Gastroesophageal sphincter (tissue), 4 donors: ENCODE measurements at regions not wholly inside any gene's neighbourhood (a gene's known extent, or its start where the extent isn't known, plus 50 kb on each side); places are given as distances from the start of the nearest gene placed in this dataset.

Experiments used
- ATAC-seq: fragments of 150-250 bp; one replicate; pipeline ENCODE4 v1.9.1; 2016; ENCODE audit warnings: mild to moderate bottlenecking, moderate library complexity
- H3K27ac ChIP-seq, 4 donors: fragments of 200-600 bp; sonication (generic) in 3 of 4; 1 replicate in 3 of 4; 2 replicates in 1 of 4; pipeline ENCODE4 v1.5.1; 2016 to 2019
- H3K27me3 ChIP-seq: fragments of 200-600 bp; sonication (generic); one replicate; pipeline ENCODE4 v1.5.1; 2019
- H3K36me3 ChIP-seq, 2 donors: fragments of 200-600 bp; sonication (generic); one replicate each; pipeline ENCODE4 v1.5.1; 2019; ENCODE audit warnings: control low read depth in 1 of 2
- H3K4me1 ChIP-seq, 3 donors: fragments of 200-600 bp; sonication (generic); 1 replicate in 2 of 3; 2 replicates in 1 of 3; pipeline ENCODE4 v1.5.1; 2016 to 2019; ENCODE audit warnings: control low read depth in 2 of 3
- H3K4me3 ChIP-seq, 2 donors: fragments of 200-600 bp; sonication (generic); one replicate each; pipeline ENCODE4 v1.5.1; 2019; ENCODE audit warnings: mild to moderate bottlenecking in 1 of 2, moderate library complexity in 1 of 2
- H3K9me3 ChIP-seq, 3 donors: fragments of 200-600 bp; sonication (generic); one replicate each; pipeline ENCODE4 v1.5.1; 2017 to 2019; ENCODE audit warnings: control low read depth in 2 of 3
- EP300 ChIP-seq: sonication (generic); formaldehyde crosslinking; IDR thresholded peaks from one replicate; pipeline ENCODE4 v1.6.1; 2017; ENCODE audit warnings: antibody characterized with exemption, mild to moderate bottlenecking
- POLR2A ChIP-seq, 2 donors: fragments of 450-650 bp; IDR thresholded peaks; one replicate each; pipeline ENCODE4 v1.6.1; 2017; ENCODE audit warnings: antibody characterized with exemption in 2 of 2, mild to moderate bottlenecking in 2 of 2, moderate library complexity in 1 of 2
- POLR2AphosphoS5 ChIP-seq: sonication (generic); formaldehyde crosslinking; IDR thresholded peaks from one replicate; pipeline ENCODE4 v1.6.1; 2017; ENCODE audit warnings: antibody characterized with exemption
- WGBS, 2 donors: methylation state at CpG; one replicate each; pipeline ENCODE4 v1.1.5; 2018; ENCODE audit warnings: low coverage in 1 of 2; 5-methylcytosine and 5-hydroxymethylcytosine counted together
- TF ChIP-seq, protein P1 (sequence below), 4 experiments: fragments of 200-600 bp in 2 of 4; fragments of 450-650 bp in 2 of 4; sonication (generic) in 1 of 4; IDR thresholded peaks; one replicate each; pipeline ENCODE4 v1.5.1; 2017 to 2019; ENCODE audit warnings: antibody characterized with exemption in 4 of 4, mild to moderate bottlenecking in 2 of 4, moderate library complexity in 2 of 4

DNA sequence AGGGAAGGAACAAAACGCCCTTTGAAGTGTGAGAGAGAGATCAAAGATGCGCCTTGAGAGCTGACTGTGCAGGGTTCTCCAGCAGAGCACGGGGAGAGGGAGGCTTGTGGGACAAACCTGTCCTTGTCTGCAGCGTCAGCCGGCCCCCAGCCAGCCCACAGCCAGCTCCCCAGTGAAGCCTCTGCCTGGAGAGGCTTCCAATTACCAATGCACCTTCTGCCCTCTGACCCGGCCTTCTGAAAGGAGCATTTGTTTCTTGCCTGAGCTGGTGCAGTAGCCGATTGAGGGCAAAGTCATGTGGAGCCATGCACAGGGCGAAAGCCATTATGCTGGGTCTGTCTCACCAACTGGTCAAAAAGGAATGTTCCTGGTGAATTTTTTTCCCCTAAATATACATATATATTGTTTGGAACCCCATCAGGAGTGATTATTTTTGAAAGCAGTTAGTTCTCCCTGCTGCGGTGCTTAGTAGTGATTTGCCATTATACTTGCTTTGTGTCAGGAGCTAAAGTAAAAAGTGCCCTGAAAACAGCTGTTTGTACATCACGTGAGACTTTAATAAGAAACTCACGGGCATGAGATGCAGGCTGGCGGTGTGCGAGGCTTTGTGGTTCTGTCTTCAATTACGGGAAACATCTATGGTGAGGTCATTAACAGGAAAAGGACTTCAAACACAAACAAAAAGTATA lies 268.6 kb downstream of the KLF6 start:
- Histone ChIP-seq H3K36me3 (no peaks in the 10 kb centered on the region), H3K27me3 (no peaks in the 10 kb centered on the region), H3K4me1 (no peaks in the 10 kb centered on the region), H3K9me3 (no peaks in the 10 kb centered on the region), H3K27ac (no peak overlapping the region), H3K4me3 (no peak overlapping the region)
- TF ChIP-seq, protein P1, sequence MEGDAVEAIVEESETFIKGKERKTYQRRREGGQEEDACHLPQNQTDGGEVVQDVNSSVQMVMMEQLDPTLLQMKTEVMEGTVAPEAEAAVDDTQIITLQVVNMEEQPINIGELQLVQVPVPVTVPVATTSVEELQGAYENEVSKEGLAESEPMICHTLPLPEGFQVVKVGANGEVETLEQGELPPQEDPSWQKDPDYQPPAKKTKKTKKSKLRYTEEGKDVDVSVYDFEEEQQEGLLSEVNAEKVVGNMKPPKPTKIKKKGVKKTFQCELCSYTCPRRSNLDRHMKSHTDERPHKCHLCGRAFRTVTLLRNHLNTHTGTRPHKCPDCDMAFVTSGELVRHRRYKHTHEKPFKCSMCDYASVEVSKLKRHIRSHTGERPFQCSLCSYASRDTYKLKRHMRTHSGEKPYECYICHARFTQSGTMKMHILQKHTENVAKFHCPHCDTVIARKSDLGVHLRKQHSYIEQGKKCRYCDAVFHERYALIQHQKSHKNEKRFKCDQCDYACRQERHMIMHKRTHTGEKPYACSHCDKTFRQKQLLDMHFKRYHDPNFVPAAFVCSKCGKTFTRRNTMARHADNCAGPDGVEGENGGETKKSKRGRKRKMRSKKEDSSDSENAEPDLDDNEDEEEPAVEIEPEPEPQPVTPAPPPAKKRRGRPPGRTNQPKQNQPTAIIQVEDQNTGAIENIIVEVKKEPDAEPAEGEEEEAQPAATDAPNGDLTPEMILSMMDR (IDR thresholded peaks at IDR 0.05) = no peak
- TF ChIP-seq EP300 (no peak), POLR2AphosphoS5 (no peak), POLR2A (IDR thresholded peaks at IDR 0.05) (no peak)
- 72 to 76% methylated on average over 9 of the region's 14 CpGs for WGBS, 2 donors
- no peak for ATAC-seq

DNA sequence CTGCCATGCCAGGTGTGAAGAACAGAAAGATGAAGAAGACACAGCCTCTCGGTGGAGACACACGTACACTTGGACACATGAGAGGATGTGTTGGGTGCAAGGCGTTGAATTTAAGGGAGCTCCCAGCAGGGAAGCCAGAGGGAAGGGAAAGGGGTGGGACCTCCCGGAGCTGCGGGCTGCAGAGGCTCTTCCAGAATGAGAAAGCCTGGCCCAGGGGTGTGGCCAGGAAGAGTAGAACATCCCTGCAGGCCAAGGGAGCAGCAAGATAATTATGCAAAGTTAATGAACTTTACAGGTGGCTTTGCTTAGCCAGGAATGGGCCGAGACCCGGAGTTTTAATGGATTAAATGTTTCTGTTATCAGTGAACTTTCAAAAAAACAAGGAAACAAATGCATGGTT lies 270.3 kb downstream of the KLF6 start:
- WGBS, 2 donors = 50 to 72% methylated on average over 2 to 5 of the region's 7 CpGs
- Histone ChIP-seq H3K27ac (no peak overlapping the region), H3K4me3 (no peak overlapping the region), H3K4me1 (no peaks in the 10 kb centered on the region), H3K36me3 (no peaks in the 10 kb centered on the region), H3K9me3 (peaks cover 0 to 2% (median 0%) of the 10 kb centered on the region in 3 donors), H3K27me3 (no peaks in the 10 kb centered on the region)
- TF ChIP-seq POLR2AphosphoS5 (no peak), EP300 (no peak), POLR2A (IDR thresholded peaks at IDR 0.05) (no peak)
- TF ChIP-seq, protein P1 (IDR thresholded peaks at IDR 0.05) = no peak
- no peak for ATAC-seq

DNA sequence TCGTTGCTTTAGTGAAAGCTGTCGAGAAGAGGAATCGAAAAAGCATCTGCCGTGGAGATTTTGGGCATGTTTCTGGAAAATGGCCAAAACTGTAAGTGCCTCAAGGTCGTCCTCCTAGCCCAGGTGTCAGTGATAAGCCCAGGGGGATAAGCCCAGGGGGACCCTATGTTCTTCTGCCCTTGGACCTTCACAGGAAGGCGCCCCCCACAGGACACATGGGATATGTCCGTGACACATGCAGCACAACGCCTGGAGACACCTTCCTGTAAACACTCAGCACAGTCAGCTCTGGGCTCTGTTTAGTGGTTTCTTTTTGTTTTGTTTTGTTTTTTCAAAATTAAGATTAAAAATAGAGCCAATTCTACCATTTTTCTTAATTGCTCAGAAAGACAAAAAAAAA lies 272.7 kb downstream of the KLF6 start:
- no peak for ATAC-seq
- H3K9me3 ChIP-seq = peaks cover 0 to 8% (median 0%) of the 10 kb centered on the region in 3 donors
- H3K27ac ChIP-seq = no peak overlapping the region
- no peak overlapping the region for H3K4me3 ChIP-seq
- H3K4me1 ChIP-seq = no peaks in the 10 kb centered on the region
- WGBS, 2 donors = 38 to 76% methylated on average over 3 to 8 of the region's 8 CpGs
- TF ChIP-seq, protein P1 (IDR thresholded peaks at IDR 0.05) = no peak
- TF ChIP-seq EP300 = no peak
- TF ChIP-seq POLR2AphosphoS5 = no peak
- TF ChIP-seq POLR2A (IDR thresholded peaks at IDR 0.05) = no peak
- H3K27me3 ChIP-seq = no peaks in the 10 kb centered on the region
- H3K36me3 ChIP-seq = no peaks in the 10 kb centered on the region

DNA sequence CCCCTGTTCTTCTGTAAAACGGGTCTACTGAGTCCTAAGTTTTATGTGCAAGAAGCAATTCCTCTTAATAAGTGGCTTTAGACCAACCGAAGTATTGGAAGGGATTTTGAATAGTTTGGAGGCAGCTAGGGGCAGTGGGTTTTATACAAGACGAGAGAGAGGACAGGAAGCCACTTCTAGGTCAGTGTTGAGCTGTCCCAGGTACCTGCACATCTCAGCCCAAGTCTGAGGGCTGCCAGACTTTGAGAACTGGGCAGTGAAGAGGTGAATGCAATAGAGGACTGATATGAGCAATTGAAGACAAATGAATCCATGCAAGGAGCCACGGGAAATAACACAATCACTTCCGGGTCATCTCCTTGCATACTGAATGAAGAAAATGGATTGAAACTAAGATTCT lies 273.5 kb downstream of the KLF6 start:
- no peak for TF ChIP-seq POLR2AphosphoS5
- TF ChIP-seq, protein P1 (IDR thresholded peaks at IDR 0.05) = no peak
- no peak for TF ChIP-seq EP300
- no peak for TF ChIP-seq POLR2A (IDR thresholded peaks at IDR 0.05)
- H3K27me3 ChIP-seq = no peaks in the 10 kb centered on the region
- H3K36me3 ChIP-seq = no peaks in the 10 kb centered on the region
- 63 to 76% methylated on average over 2 to 5 of the region's 5 CpGs for WGBS, 2 donors
- ATAC-seq = no peak
- H3K27ac ChIP-seq = no peak overlapping the region
- H3K4me1 ChIP-seq = no peaks in the 10 kb centered on the region
- H3K4me3 ChIP-seq = no peak overlapping the region
- H3K9me3 ChIP-seq = peaks cover 0 to 8% (median 0%) of the 10 kb centered on the region in 3 donors

DNA sequence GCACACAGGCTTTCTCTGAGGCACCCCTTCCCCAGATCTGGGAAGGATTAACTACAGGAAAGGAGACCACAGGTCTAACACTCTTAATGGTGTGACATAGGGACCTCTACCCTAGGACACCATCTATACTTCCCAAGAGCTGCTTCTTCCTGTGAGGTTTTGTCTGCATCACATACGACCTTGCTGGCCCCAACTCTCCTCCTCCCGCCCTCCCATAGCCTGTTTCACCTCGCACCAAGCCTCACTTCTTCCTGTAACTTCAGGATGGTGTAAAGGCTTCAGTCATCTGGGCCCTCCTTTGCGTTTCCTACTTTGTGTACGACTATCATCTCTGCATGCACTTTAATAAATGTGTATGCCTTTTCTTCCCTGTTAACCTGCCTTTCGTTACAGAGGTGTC lies 274.3 kb downstream of the KLF6 start:
- Histone ChIP-seq H3K4me3 (no peak overlapping the region), H3K27ac (no peak overlapping the region), H3K36me3 (no peaks in the 10 kb centered on the region), H3K4me1 (no peaks in the 10 kb centered on the region), H3K27me3 (no peaks in the 10 kb centered on the region), H3K9me3 (peaks cover 0 to 8% (median 0%) of the 10 kb centered on the region in 3 donors)
- no peak for ATAC-seq
- TF ChIP-seq, protein P1 (IDR thresholded peaks at IDR 0.05) = no peak
- no peak for TF ChIP-seq EP300
- TF ChIP-seq POLR2A (IDR thresholded peaks at IDR 0.05) = no peak
- WGBS, 2 donors = 77 to 88% methylated on average over 6 of the region's 6 CpGs
